Erythroblast (primary cell): ENCODE measurements at regions not wholly inside any gene's neighbourhood (a gene's known extent, or its start where the extent isn't known, plus 50 kb on each side); places are given as distances from the start of the nearest gene placed in this dataset.

Experiments used
- DNase-seq, 2 experiments: peaks; one replicate each; lab custom pipeline; 2025; lab: John Stamatoyannopoulos, UW
- GATA1 ChIP-seq: IDR thresholded peaks from 2 replicates; pipeline ENCODE4 v1.6.1; 2011; ENCODE audit warnings: low read depth, mild to moderate bottlenecking, control low read depth, low read length, moderate library complexity
- POLR2A ChIP-seq: IDR thresholded peaks from 2 replicates; pipeline ENCODE4 v1.6.1; 2011; ENCODE audit warnings: mild to moderate bottlenecking, low read length

DNA sequence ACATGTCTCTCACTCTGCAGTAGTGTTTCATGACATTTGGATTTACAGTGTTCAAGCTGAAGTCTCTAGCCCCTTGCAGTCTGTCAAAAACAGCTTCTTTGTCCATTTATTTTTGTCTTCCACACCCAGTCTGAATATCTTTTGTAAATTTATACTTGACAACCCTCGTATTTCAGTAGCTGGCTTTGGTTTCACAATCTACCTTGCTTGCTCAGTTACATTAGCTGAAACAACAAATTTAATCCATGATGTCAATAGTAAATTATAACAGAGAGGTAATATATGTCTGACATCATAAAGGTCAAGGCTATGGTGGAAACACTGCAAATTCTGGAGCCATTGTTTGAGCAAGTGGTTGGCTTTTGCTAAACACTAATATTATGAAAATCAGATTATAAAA lies 328.7 kb downstream of the MTX2 start:
- no peak for DNase-seq
- no peak for TF ChIP-seq POLR2A
- no peak for TF ChIP-seq GATA1

DNA sequence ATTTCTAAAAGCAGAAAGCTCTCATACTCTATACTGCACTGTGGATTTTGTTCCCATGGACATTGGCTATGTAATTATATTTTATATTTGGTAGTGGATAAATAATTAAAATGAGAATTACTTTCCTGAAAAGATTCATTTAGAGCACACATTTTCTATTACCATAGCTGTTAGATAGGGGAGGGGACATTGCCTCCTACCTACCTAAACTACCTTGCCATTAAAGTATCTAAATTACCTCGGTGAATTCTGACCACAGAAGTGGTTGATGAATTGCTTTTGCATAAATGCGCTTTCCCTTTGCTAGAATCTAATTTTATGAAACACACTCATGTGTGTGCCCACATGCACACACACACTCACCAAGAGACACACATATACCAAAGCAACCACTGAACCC lies 329.1 kb downstream of the MTX2 start:
- no peak for DNase-seq
- TF ChIP-seq GATA1 (no peak), POLR2A (no peak)

- no peak for DNase-seq
- no peak for TF ChIP-seq GATA1
- no peak for TF ChIP-seq POLR2A
These were observed 330.7 kb downstream of the MTX2 start for GRCh38 chr2:176599796-176600485.

- no peak for DNase-seq
- TF ChIP-seq POLR2A (no peak), GATA1 (no peak)
These were observed 331.8 kb downstream of the MTX2 start for GRCh38 chr2:176601066-176601465.

DNA sequence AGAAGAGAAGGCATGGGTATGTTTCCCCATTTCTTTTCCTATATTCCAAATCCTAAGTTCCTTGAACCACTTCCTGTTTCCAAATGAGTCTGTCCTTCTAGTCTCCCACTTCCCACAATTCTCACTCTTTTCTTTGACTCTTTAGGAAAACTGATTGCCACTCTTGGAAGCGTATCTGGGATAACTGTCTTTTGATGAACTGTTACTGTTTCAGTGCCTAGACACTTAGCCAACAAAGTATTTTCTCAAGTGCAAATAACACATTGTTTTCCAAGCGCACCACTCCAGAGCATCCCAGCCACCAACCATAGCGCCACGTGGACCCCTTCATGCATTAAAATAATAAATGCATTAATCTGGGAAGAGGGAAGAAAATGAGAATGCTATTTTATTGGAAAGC lies 342.8 kb downstream of the MTX2 start:
- TF ChIP-seq POLR2A (no peak), GATA1 (no peak)
- no peak for DNase-seq

DNA sequence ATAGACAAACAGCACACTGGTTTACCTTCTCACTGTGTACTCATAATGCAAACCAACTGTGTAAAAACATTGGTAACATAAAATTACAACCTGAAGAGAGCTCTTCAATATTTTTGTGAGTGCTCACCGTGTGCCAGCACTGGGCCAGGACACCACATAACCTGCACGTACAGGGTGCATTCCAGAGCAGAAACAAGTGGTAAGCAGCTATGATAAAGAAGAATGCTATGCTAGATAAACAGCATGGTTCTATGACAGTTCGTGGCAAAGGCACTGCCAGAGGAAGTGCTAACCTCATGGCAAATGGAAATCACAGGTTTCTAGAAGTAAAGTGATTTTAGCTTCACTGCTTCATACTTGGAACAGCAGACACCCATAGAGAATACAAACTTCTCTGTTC lies 343.5 kb downstream of the MTX2 start:
- no peak for TF ChIP-seq GATA1
- TF ChIP-seq POLR2A = no peak
- no peak for DNase-seq

DNA sequence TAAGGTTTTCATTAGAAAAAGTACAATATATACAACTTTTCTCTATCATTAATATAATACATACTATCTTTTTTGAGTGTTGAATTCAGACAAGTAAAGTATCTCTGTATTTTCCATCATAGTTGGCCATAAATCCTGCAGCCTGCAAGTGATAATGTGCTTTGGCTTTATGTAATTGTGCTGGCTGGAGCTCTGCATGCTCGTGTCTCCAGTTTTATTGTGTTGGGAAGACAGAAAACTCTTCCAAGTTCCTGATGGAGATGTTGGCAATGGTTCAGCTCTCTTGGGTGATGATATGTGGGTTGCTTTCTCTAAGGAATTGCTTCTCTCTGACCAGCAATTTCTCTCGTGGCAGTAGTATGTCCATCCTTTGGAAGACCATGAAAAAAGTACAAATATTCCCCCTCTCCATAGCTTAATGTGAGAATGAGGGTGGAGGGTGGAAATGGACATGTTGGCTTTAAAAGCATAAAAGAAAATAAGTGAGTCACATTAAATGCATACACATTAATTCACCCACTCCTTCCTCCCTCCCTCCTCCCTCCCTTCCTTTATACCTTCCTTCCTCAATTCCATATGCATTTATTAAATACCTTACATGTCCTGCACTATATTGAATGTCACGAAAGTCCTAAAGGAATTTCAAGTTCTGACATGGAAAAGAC lies 344.2 kb downstream of the MTX2 start:
- TF ChIP-seq GATA1 = no peak
- TF ChIP-seq POLR2A = no peak
- DNase-seq = no peak

- TF ChIP-seq GATA1 = no peak
- no peak for TF ChIP-seq POLR2A
- DNase-seq = no peak
These were observed 344.8 kb downstream of the MTX2 start for GRCh38 chr2:176614049-176614448.

- no peak for TF ChIP-seq GATA1
- DNase-seq = no peak
These were observed 345.7 kb downstream of the MTX2 start for GRCh38 chr2:176614930-176615329.

GRCh38 chr2:176619504-176619903 lies 350.3 kb downstream of the MTX2 start:
- no peak for DNase-seq
- TF ChIP-seq POLR2A (no peak), GATA1 (no peak)

- no peak for TF ChIP-seq GATA1
- TF ChIP-seq POLR2A = no peak
- no peak for DNase-seq
These were observed 352.1 kb downstream of the MTX2 start for GRCh38 chr2:176621350-176621749.

DNA sequence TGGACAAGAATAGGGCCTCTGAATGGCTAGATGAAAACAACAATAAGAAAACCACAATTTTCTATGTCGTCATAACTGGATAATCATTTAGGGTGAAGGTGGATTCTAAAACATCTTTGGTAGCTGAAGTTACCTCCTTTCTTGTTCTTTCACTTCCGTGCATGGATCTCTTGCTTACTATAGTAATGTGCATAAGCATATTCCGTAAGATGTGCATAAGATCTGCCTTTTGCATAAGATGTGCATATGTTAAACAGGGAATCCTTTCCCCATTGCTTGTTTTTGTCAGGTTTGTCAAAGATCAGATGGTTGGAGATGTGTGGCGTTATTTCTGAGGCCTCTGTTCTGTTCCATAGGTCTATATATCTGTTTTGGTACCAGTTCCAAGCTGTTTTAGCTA lies 353.6 kb downstream of the MTX2 start:
- DNase-seq = no peak
- TF ChIP-seq POLR2A (no peak), GATA1 (no peak)

DNA sequence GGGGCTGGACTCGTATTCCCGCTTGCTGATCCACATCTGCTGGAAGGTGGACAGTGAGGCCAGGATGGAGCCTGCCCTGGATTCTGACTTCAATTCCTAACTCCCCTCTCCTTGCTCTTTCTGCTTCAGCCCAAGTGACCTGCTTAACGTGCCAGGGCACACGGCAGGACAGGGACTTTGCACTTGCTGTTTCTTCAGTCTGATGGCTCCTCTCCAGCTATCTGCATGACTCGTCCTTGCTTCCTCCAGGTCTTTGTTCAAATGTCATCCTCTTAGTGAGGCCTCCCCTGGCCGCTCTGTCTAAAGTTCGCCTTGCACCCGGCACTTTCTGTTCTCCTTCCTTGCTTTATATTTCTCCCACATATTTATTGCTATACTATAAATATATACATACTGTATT lies 357.6 kb downstream of the MTX2 start:
- no peak for DNase-seq
- TF ChIP-seq POLR2A (no peak), GATA1 (no peak)

- DNase-seq = no peak
- no peak for TF ChIP-seq GATA1
- no peak for TF ChIP-seq POLR2A
These were observed 359.2 kb downstream of the MTX2 start for GRCh38 chr2:176628438-176628837.

GRCh38 chr2:176633754-176634153 lies 364.5 kb downstream of the MTX2 start:
- TF ChIP-seq GATA1 = no peak
- TF ChIP-seq POLR2A = no peak
- DNase-seq = no peak

DNA sequence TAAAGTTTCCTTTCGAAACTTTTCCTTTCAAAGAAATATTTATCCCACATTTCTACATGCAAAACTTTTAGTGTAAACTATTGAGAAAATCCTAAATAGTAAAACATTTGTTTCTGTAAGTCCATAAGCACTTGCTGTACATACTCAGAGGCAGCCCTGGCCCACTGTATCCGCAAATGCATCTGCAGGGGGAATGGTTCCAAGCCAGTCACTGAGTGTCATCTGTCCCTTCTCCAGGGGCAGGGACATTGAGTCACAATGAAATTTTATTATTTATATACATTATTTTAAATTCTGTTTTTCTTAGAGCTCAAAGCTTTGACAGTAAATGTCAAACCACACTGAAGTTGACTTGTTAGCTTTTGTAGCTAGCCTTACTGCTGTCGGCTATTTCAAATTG lies 367.2 kb downstream of the MTX2 start:
- no peak for DNase-seq
- TF ChIP-seq POLR2A = no peak
- TF ChIP-seq GATA1 = no peak
